ENCODE measurements at regions not wholly inside any gene's neighbourhood (a gene's known extent, or its start where the extent isn't known, plus 50 kb on each side); places are given as distances from the start of the nearest gene placed in this dataset.

- no peak for TF ChIP-seq CTCF (IDR thresholded peaks at IDR 0.05)
- TF ChIP-seq POLR2A (IDR thresholded peaks at IDR 0.05), result no peak
These were observed 304.9 kb downstream of the PCDH20 start for GRCh38 chr13:61110732-61111131.

Measured in Peyer's patch (tissue), 4 donors.